Stimulated activated naive CD4-positive, alpha-beta T cell (primary cell): ENCODE measurements at regions not wholly inside any gene's neighbourhood (a gene's known extent, or its start where the extent isn't known, plus 50 kb on each side); places are given as distances from the start of the nearest gene placed in this dataset.
"Not testable (repeated sequence)": the region's sequence is repeated elsewhere in the genome, so short reads cannot be mapped to it uniquely, and the experiment has no call there.

ENCODE experiments used
- DNase-seq, 6 experiments: peaks; one replicate each; lab custom pipeline; 2025; lab: John Stamatoyannopoulos, UW

DNA sequence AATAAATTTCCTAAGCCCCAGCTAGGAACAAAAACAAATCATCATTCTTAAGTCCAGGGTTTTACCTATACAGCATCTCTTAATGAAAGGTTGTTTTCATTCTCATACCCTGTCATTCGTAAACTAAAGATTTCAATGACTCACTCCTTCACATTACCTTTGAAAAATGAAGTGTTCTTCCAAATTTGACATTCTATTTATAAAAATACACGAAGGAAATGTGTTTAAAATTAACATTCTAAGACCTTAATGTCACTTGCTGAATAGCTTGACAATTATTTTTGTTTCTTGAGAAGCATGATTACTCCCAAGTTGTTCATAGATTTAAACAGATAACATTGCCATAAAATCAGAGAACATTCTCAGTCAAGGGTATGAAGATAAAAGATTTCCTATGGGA lies 1188.3 kb upstream of the SORCS1 start:
- DNase-seq, result no peak

DNA sequence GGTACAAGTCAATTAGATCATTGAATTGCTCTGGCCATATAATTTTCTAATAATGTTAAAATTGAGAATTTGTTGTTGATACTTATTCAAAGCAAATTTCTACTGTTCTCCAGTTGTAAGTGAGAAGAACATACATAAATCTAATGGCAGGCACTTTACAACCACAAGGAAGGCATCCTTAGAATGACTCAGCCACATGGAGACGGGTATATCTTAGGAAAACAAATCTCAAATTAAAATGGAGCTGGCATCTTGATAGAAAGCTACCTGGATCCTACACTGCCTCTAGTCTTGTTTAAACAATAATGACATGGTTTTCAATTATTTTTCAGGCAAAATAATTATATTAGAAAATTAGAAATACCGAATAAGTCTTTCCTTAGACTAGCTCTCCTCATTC lies 1183.7 kb upstream of the SORCS1 start:
- no peak for DNase-seq

DNA sequence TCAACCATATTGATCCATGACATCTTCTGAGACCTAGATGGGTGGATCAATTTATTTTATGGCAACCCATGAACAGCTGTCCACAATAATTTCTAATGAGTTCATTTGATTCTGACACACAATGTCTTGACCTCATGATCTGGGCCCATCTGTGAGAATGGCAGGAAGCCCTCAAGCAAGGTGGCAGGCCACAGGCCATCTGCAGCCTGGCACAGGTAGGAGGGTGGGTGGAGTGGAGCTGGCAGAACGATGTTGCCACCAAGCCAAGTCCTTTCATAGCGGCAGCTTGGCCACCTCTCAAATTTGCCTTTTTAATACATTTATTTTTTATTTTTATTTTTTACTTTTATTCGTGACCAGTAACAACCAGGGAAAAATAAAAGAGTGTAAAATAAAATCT lies 1181.6 kb upstream of the SORCS1 start:
- DNase-seq, result no peak

DNA sequence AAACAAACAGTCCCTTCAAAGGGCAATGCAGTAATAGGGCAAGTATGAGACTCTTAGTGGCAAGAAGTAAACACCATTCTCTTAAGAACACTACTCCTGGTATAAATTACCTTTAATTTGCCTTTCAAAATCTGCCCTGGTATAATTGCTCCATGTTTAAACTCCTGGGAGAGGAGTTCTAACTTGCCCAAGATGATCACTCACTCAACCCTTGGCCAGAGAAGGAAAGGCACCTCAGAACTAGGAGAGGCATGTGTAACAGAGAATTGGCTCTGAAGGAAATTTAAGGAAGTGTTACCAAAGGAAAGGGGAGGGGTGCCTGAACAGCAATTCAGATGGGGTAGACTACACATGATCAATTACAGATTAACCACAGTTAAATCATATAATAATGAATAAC lies 1173.6 kb upstream of the SORCS1 start:
- DNase-seq, result no peak

DNA sequence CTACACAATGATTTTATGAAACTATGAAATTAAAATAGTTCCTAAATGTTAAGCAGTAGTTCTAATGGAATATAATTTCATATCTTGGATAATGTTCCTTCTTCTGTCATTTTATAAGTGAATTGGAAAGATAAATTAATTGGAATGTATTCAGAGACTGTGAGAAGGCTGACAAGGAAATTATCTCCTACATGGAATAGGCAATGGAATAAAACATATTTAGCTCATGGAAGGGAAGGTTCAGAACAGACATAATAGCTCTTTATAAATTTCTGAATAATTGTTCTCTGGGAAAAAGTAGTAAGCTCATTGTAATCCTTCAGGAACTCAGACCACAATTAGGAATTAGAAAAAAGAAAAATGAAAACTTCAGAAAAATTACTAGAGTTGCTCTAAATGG lies 1172.3 kb upstream of the SORCS1 start:
- DNase-seq, result no peak

DNA sequence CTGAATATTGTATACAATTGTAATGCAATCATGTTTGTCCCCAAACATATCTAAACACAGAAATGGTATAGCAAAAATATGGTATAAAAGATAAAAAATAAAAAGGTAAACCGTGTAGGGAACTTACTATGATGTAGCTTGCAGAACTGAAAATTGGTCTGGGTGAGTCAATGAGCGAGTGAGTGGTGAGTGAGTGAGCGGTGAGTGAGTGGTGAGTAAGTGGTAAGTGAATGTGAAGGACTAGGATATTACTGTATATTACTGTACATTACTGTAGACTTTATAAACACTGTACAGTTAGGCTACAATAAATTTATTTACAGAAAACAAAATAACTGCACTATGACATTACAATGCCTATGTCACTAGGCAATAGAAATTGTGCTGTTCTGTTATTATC lies 1163.2 kb upstream of the SORCS1 start:
- no peak for DNase-seq

DNA sequence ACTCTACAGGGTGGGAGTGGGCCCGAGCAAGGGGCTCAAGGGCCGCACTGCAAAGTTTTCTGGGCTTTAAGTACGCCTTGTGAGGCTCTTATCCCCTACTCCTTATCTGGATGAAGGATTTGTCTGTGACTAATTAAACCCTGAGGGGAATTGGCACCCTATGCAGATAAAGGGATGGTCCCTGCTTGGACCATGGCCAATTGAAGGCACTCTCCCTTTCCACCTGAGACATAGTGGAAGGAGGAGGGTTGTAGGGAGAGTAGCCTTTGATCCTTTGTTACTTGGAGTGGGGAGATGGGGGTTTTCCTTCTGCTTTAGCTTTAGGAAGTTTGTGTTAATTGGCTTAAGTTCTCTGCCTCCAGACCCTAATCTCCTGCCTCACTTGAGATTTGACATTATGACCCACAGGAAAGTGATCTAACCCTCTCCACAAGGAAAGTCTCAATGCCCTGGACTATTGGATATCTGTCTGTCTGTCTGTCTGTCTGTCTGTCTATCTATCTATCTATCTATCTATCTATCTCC lies 1158.8 kb upstream of the SORCS1 start:
- DNase-seq, result no peak

DNA sequence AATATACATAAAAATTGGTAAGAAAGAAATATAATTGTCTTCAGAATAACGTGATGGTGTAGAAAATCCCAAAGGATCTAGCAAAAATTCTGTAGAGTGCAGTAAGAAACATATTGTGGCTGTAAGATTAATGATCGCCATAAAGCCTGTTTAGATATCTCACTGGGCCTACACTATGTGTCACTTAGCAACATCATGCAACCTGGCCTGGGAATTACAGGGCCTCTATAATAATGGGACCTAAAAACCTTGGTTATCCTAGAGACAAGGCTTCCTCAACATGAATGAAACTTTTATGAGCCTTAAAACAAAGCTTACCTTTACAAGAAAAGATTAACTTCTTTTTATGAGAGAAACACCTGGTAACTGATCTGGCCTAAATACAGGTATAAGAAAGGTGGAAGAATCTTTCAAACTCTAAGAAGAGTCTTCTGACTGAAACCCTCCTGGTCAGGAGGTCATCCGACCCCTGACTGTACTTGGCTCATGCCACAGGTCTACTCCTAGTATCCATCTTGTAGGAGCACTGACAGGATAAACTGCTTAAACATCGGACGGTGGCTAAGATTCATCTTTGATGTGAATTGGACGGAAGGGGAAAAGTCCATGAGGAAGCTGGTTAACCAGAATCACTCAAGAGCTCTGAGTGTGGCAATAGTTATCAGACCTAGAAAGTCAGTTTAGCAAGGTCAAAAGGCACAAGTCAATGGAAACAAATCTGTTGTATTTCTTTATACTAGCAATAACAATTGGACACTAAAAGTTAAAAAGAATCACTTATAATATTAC lies 1155.1 kb upstream of the SORCS1 start:
- DNase-seq, result no peak

DNA sequence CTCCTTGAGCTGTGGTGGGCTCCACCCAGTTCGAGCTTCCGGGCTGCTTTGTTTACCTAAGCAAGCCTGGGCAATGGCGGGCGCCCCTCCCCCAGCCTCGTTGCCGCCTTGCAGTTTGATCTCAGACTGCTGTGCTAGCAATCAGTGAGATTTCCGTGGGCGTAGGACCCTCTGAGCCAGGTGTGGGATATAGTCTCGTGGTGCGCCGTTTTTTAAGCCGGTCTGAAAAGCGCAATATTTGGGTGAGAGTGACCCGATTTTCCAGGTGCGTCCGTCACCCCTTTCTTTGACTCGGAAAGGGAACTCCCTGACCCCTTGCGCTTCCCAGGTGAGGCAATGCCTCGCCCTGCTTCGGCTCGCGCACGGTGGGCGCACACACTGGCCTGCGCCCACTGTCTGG lies 1151.1 kb upstream of the SORCS1 start:
- DNase-seq, result not testable (repeated sequence)

DNA sequence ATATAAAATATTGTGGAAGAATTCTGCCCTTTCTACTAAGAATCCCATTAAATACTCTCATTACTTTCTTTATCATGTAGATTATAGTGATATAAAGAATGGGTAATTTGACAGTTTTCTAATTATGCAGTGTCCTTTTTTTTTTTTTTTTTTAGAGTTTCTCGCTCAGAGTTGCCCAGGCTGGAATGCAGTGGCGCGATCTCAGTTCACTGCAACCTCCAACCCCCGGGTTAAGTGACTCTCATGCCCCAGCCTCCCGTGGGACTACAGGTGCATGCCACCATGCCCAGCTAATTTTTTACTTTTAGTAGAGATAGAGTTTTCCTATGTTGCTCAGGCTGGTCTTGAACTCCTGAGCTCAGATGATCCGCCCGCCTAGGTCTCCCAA lies 1143.4 kb upstream of the SORCS1 start:
- DNase-seq, result no peak

DNA sequence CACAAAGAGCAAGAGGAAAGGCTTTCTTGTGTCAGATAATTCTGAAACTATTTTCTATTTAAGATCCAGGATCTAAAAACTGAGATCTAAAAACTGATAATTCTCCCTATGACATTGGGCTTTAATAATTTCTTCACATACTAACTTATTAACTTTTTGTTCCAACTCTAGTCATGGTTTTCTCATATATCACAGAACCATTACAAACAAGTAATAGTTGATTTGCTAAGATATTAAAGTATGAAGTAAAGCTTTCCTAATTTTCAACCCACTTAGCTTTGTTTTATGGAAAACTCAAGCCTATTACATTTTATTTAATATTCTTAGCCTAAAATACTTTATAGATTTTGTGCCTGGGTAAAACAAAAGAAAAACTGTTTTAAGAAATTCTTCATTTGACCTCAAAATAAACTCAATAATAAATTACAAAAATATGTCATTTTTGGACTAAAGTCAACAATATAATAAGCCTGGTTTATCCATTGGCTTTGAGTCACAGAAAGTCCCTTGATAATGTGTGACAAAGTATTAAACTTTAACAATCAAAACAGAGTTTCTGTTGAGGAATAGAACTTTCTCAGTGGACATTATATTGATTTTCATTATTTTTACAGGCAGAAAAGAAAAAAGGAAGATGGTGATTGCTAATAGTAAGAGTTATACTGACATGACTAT lies 1142.9 kb upstream of the SORCS1 start:
- no peak for DNase-seq

DNA sequence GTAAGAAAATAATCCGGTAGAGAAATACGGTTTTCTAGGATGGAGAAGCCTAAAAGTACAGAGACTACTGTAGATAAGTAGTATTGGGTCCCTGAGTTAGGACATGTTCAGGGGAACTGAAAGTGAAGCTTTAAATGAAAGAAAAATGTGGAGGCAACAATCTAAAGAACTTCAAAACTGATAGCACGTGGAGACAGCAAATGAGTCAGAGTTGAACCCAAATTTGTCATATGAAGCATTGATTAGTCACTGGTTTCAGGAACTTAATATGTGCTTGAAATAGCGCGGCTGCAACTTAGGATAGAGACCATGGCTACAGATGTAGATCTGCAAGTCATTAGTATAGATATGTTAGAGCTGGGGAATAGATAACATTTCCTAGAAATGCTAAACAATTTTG lies 1138.6 kb upstream of the SORCS1 start:
- no peak for DNase-seq

DNA sequence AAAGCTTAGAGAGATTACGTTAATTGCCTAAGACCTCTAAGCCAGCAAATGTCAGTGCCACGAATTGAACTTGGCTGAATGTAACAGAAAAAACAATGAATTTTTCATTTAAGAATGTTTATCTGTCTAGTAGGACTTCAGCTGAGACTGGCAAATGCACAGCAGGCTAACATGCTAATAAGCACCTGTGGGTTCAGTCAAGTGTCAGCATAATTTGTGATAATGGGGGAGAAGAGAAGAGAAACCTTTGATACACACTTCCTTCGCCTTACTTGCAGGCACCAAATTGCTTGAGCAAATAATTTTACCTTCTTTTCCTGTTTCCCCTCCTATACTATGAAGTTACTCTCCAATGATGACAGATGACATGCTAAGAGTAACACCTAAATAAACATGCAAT lies 1136.5 kb upstream of the SORCS1 start:
- no peak for DNase-seq

DNA sequence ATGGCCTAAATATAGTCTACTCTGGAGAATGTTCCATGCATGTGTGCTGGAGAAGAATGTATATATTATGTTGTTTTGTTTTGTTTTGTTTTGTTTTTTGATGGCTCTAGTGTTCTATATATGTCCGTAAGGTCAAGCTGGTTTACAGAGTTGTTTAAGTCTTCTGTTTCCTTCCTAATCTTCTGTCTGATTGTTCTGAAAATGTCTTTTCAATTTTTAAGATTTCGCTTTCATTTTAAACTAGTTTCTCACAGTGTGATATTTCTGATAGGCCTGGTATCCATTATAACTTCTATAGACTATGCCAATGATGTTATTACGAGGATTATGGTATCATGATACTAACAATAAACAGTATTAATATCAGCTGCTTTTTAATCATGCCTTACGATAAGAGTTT lies 1126.3 kb upstream of the SORCS1 start:
- no peak for DNase-seq

DNA sequence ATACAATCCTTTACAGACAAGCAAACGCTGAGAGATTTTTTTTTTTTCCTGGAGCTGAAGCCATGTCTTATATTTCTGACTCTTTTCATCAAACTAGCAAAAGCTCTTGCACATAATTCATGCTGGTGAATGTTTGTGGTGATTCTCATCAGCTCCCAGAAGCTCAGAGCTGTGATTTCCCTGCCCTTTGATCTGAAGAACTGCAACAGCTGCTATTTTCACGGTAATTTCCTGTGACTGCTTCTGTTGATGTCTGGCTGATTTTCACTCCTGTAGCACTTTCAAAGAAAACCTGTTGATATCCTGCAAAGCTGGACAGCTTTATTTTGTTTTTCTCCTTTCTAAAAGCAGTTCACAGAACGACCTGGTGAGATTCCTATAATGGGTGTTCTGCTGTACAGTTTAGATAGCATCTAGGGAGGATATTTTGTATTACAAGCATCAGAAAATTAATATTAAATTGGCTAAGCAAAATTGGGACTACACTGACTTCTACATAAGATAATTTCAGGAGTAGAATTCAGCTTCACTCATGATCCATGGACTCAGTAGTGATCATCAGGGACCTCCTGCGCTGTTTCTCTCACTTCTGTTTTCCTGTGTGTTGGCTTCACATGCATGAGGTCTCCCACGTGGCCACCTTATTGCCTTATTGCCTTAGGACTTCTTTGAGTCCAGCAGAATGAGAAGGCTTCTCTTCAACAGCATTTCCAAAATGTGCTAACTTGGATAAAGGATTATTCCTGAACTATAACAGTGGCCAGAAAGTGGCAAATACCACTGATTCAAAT lies 1111.6 kb upstream of the SORCS1 start:
- DNase-seq, result peak in 1 of 6 experiments; percentile 1

DNA sequence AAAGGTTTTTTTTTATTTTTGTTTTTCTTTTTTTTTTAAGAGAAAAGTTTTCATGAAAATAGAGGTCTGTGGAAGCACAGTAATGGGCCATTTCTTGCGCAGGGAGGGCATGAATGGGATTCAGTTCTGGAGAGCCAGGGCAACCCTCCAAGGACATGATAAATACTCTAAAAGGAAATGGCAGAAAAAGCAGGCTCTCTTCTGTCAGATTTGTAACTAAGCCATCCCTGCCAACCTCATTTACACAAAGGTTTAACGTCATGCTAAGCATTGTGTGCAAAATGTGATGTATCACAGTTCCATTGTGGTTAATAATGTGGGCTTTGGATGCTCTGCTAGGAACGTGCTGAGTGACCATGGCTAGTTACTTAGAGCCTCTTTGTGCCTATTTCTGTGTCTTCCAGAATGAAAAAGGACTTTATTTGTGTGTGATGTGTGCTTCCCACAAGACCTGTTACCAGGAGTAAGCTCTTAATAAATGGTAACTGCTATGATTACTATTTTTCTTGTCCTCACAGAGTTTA lies 1095.9 kb upstream of the SORCS1 start:
- DNase-seq, result no peak

DNA sequence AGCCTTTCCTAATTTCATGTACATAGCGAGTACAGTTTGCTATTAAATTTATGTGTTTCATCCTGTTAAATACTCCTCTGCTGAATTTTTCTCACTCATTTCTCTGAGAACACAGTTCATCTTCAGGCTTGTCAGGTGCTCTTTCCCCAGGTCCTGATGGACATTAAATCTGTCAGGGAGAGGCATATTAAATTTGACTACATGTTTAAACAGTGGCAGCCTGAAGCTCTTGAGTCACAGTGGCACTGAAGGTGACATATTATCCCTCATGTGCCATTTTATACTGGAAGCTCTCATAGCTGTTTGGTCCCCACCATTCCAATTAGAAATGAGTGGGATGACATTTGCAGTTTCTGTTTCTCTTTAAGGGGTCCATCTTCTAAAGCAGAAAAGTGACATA lies 1089.6 kb upstream of the SORCS1 start:
- no peak for DNase-seq

DNA sequence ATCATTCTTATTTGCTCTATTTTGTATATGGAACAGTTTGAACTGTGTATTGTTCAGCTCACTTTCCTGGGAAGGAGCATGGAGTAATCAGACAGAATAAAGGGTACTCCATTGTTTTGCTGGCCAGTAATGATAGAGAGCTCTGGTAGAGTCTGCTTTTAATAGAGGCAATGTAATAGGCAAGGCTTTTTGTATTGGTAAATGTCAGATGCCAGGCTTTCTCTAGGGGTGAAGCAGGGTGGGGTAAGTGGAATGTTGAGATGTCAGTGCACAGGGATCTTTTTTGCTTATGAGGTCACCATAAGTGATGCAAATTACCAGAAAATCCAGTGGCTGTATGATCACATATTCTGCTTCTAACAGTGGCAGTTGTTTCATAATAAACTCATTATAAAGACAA lies 1088.3 kb upstream of the SORCS1 start:
- DNase-seq, result no peak

DNA sequence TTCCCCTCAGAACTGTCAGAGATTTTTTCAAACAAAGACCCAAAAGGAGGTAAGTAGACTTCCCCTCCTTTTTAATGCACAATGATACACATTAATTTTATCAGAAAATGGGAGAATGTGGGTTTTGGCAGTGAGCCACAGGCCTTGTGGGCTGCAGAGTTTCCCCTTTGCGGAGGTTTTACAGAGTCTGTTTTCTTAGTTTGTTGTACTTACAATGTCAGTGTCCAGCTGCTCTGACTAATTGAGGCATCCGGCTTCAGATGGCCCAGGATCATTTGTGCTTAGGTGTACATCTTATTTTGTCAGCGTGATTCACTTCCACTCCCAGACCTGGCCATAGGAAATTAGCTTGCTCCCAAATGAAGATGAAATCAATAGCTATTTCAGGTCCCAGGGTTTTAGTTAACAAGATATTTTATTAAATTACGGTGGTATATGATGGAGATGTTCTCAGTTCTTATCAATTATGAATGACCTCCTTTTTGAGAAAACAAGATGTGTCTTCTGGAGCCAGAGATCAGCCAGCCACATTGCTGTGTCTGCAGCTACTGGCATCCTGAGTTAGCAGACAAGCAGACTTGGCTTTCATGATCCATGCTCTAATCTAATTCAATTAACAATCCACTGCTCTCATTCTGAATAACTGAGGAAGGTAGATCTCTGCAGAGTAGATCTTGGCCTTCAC lies 1086.6 kb upstream of the SORCS1 start:
- DNase-seq, result no peak

DNA sequence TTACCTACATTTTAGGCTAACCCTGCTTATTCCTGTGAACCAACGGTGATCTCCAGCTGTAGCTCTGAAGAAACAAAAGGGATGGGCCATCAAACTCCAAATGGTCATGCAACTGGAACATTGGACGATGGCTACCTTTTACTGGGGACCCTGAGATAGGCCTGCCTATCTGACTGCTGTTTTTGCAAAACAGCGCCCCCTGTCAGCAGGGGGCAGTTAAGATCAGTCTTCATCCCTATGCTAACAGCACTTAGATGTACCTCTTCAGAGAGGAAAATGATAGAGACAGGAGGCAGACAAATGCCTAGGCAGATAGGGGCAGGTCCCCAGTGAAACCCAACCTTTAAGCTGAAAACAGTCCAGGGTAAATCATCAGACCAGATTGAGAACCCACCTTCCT lies 1085.4 kb upstream of the SORCS1 start:
- DNase-seq, result no peak

DNA sequence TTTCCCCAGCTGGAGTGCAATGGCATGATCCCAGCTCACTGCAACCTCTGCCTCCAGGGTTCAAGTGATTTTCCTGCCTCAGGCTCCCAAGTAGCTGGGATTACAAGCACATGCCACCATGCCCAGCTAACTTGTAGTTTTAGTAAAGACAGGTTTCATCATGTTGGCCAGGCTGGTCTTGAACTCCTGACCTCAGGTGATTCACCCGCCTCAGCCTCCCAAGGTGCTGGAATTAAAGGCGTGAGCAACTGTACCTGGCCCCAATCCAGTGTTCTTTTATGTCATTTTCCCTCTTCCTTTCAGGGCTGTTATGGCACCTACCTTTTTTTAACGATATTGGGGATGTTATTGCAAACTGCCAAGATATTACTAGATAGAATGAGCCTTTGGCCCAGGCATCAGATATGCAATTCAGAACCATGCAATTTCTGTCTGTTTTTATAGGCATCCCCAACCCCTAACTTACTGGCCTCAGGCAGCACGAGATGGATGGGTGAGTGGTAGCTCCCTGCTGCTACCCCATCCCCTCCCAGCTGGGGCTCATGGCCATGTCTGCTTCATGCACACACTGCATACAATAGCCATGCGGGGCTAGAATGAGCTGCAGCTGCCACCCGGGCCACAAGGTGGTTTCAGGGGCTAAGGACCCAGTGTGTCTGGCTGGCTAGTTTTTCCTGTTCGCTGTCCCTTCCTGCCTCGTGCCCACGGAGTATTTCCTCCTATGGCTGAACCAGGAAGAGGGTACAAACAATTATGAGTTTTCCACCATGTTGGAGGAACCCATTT lies 1080.1 kb upstream of the SORCS1 start:
- no peak for DNase-seq
